HG02588 (cell line): ENCODE measurements at regions not wholly inside any gene's neighbourhood (a gene's known extent, or its start where the extent isn't known, plus 50 kb on each side); places are given as distances from the start of the nearest gene placed in this dataset.

Source experiments
- ATAC-seq: cut with Tn5 transposase; IDR thresholded peaks from one replicate; pipeline ENCODE4 v1.9.1; 2021; ENCODE audit warnings: mild to moderate bottlenecking, moderate library complexity; ENCODE audit not compliant: unreplicated experiment

DNA sequence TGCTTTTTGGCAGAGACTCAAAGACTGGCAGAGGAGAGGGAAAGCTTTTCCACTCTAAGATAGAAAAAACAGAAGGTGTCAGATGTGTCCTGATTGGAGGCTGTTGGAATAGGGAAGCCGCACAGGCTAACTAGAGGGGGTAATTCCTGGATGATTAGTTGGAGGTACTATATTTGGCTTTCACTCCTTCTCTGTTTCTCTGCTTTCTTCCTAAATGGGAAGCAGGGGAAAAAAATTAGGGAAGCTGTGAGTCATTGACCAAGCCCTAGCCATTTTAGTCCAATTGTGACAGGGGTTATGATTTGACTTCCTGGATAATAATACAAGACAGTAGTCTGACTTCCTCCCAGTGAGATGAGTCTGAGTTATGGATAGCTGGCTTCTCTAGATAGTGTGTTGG is 475.2 kb upstream of the CELF2 start:
- ATAC-seq, result no peak

DNA sequence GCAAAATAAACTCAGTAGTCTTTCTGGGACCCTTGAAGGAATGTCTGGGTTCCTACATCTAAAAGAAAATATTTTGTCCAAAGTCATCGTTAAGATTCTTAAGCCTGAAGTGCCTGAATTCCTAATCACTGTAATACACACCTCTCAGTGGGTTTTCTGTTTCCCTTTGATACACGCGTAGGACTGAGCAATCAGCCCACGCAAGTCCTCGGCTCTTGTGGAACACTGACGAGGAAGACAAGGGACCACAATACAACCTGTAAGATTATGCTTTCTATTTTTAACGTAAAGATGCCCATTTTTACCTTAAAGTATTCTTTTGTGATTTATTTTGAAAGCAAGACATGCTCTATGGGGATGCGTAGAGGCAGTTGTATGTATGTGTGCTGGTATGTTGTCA is 472.8 kb upstream of the CELF2 start:
- ATAC-seq, result no peak

DNA sequence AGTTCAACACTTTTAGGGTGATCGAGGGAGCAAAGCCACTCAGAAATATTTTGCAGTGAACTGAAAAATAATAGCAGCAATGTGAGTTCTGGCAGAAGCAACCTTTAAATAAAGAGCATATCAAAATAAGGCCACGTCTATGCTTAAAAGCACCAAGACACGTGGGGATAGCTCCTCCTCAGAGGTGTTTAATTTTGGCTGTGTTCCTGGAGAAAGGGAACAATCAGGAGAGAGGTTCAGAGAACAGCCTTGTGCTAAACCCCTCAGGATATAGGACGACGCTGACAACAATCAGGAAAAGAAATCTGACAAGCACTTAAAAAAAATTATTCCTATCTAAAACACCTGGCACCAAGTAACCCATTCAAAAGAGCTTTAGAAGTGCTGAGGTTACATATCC is 471.9 kb upstream of the CELF2 start:
- ATAC-seq, result no peak

DNA sequence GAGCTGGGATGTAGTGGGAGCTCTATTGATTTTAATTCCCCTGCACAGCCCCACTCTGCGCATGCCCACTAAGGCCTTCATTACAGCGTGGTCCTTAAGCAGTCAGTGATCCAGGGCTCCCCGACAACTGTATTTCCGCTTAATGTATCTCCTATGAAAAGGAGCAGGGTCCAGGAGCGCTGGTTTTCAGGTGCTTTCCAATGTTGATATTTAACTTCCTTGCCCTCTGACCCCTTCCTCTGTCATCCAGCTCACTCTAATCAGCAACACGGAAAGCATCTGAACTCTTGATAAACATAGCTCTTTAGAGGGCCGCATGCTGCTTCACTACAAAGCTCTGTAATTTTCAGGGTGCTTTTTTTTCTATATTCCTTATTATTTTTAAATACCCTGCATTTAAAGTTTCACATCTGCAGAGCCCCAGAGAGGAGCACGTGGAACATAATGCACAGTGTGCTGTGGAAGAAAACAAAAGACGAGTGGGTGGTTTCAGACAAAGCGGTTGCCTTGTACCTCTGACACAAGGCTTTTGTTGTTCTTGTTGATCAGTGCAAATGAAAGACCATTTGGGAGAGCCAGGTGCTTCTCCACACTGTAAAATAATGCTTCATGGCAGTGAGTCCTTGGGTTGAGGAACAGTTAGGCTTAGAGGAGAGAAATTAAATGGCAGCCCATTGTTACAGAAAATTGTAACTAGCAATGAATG is 465.9 kb upstream of the CELF2 start:
- ATAC-seq, result no peak

DNA sequence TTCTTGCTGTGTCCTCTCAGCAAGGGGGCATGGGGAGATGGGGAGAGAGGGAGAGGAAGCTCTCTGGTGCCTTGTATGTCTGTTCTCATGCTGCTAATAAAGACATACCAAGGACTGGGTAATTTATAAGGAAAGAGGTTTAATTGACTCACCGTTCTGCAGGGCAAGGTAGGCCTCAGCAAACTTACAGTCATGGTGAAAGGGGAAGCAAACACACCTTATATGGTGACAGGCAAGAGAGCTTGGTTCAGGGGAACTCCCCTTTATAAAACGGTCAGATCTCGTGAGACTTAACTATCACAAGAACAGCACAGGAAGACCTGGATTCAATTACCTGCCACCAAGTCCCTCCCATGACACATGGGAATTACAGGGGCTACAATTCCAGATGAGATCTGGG is 464.7 kb upstream of the CELF2 start:
- ATAC-seq, result no peak

DNA sequence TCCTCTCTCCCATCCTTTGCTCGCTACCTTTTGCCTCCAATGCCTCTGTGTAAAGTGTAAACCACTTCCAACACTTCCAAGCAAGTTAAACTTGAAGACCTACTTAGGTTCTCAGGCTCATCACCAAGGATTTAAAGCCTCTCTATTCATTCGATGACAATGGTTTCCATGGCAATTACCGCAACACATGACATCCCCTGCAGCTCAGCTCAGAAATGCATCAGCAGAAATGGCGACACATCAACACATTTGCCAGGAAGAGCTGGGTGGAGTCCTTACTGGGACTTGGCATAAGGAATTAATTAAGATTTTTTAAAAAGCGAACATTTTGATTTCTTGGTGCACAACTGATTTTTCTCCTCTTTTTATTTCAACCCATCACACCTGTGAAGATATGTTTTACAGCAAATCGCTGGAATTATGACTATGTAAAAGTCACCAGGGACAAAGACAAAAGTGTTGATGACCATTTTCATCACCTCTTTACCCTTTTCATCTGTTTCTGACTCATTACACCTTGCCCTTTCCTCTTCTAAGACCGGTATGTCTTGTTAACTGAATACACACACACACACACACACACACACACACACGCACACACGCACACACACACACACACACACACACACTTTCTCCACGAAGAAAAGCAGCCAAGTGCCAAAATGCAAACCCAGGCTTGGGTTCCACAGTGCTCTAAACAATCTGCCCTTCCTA is 453.4 kb upstream of the CELF2 start:
- ATAC-seq, result no peak

DNA sequence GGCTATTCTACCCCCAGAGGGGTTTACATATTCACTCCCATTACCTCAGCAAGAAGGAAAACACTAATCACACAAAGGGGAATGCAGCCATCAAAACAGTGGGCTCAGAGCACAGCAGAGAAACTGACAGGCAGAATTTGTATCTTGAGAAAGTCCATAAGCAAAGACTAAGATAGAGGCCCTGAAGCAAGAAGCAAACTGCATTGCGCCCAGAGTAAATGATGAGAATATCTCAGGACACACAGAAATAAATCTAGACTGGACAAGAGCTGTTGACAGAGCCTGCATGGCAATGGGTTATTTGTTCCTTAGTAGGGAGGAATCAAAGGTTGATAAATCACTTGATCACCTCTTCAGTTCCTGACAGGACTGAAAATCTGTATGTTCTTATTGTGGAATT is 440.7 kb upstream of the CELF2 start:
- ATAC-seq, result no peak

DNA sequence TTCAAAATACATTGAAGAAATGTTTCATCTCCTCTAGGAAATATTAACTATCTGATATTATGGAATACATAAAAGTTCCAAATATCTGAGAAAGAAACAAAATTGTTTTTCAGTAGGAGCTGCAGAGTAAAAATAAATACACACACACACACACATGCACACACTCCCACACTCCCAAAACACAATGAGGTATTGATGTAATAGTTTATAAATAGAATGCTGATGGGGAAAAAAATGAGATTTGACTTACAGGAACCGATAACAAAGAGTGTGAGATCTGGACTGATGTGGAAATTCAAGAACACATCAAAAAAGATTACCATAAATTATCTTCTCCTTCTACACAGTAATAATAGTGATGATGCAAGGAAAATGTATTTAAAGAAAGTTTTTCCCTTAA is 438.0 kb upstream of the CELF2 start:
- no peak for ATAC-seq

DNA sequence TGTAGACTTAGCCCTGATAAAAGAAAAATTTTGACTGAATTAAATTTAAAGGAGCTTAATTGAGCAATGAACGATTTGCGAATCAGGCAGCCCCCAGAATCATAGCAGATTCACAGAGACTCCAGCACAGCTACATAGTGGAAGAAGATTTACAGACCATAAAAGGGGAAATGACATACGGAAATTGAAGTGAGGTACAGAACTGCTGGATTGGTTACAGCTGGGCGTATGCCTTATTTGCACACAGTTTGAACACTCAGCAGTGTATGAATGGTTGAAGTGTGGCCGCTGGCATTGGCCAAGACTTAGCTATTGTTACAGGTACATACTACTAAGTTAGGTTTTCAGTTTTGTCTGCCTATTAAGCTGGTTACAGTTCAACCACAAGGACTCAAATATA is 433.5 kb upstream of the CELF2 start:
- no peak for ATAC-seq

DNA sequence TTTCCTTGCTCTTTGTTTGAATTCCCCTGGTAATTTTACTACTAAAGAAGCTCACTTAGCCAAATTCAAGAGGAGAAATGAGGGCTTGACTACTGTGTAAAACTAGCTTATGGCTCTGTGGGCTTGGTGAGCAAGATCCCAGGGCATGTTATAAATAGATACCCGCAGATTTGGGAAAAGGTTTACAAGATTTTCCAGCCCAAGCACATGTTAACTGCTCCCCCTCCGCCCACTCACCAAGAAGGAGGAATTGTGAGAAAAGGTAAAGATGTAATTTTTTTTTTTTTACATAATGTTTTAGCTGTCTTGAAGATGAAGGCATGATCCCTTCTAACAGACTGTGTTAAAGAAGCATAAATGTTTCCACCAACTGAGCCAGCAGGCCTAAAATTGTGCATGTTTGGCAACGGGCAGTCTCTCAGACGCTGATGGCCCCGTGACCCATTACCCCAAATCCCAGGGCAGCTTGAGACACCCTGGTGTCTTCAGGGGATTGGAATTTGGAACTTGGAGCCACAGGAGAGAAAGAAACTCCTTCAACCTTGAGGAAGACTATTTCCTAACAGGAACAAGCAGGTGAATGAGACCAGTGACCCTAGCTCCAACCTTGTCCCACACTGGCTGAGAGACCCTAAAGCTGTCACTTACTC is 429.8 kb upstream of the CELF2 start:
- ATAC-seq, result no peak

DNA sequence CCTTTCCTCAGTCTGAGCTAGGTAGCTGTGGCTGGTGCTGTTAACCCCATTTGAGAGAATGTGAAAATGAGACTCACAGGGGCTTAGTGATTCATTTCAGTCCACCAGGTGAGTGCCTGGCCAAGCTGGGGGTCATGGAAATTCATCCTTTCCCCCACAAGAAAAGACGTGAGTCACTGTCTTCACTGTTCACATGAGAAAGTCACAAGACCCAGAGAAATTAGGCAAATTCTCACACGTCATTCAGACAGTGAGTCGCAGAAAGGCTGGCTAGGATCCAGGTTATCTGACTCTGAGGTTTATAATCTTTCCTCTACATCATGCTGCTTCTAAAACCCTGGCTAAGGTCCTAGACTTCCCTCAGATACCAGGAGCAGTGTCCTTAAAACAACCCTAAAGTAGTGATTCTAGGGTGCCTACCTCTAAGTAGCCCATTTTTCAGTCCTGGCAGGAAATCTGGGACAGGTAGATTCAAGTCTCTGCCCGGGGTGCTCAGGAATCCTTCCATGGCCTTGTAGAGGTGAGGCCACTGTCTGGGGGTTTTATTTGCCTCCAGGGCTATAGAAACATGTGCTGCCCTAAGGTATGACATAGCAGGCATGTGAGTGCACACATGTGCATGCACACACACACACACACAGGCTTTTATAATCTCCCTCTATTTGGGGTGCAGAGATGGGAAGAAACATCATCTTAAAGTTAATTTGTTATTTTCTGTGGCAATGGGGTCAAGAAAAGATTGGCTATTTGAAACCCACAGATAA is 427.9 kb upstream of the CELF2 start:
- peak; percentile 63 for ATAC-seq

DNA sequence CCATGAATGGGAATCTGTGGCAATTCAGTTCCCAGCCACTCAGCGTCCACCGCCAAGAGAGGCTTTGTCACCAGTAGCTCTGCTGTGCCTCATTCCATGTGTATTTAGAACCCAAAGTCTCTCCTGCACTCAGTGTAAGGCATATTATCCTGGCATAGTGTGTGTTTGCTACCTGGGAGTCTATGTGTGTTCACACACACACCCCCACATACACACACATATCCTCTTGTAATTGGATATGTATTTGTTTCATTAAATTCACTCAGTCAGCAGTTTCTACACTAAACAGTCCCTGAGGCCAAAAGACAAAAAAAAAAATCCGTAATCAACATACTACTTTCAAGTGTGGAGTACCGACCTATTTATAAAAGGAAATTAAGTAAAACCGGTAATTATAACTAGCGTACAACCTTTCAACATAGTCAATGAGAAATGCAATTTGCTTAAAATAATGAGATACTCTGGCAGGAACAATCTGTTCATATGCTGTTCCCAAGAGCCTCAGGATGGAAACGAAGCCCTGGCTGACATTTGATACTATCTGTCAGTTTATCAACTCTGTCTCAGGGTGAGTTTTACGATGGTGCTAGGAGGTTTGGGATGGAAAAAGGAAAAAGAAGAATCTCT is 425.8 kb upstream of the CELF2 start:
- ATAC-seq, result no peak

DNA sequence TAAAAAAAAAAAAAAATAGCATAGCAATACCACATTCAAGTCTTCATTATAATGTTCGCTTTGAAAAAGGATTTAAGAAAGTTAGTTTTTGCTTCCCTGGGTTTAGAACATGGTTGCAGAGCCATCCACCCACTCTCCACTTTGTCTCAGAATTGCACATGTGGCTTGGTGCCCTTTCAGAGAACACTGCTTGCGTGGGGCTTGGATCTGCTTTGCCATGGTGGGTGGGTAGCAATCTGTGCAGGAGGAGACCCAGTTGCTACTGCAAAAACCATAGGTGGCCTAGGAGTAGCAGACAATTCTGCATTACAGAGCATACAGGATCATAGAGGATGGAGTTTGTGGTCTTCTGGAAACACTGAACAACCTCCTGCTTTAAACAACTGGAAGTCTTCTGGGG is 421.4 kb upstream of the CELF2 start:
- no peak for ATAC-seq

DNA sequence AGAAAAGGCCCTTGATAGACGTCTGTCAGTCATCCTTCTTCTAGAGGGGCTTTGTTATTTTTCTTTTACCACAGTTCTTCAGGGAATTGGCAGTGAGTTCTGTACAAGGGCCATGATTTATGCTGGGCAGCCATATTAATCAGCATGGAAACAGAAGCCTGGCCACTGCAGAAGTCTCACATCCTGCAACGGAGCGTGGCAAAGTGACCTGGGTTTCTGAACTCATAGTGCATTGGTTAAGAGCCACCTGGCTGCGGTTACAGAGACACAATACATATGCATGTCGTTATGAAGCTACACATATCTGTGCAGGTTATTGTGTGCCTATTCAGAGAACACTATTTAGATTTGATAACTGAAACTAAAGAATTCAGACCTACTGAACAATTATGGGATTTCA is 419.4 kb upstream of the CELF2 start:
- peak; percentile 62 for ATAC-seq

DNA sequence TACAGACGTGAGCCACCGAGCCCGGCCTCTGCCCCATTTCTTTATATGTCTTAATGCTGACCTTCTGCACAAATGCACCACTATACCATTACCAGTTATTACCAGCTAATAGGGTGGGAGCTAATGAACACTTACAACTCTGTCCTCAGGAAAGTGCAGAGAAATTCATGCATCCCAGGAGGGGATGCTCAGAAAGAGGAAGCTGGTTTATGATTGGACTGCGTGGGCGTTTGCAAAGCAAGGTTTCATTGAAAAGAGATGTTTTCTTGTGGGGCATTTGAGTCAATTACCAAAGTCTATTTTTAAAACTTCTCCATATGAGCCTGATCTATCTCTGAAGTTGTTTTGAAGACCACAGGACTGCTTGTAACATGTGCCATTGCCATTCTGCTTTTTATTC is 417.7 kb upstream of the CELF2 start:
- ATAC-seq, result no peak

DNA sequence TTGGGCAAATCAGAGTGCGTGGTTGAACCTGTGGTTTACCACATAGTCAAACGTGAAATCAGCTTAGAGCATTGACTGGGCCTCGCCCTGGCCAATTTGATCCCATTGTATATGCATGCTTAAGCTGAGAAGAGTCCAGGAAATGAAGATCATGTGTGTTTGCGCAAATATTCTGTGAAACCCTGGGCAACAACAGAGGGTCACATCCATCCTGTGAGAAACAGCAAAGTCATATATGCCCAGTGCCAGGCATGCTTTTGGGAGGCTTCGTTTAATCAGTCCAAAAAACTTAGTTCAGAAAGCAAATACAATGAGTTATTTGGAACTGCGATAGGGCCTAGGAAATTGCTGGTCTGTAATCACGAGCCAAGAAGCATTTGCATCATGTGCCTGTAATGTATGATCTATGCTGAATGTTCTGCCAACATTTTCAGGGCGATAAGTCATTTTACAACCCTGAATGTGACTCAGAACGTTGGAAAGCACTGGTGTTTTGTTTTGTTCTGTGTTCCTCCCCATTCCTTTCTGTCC is 412.1 kb upstream of the CELF2 start:
- no peak for ATAC-seq

DNA sequence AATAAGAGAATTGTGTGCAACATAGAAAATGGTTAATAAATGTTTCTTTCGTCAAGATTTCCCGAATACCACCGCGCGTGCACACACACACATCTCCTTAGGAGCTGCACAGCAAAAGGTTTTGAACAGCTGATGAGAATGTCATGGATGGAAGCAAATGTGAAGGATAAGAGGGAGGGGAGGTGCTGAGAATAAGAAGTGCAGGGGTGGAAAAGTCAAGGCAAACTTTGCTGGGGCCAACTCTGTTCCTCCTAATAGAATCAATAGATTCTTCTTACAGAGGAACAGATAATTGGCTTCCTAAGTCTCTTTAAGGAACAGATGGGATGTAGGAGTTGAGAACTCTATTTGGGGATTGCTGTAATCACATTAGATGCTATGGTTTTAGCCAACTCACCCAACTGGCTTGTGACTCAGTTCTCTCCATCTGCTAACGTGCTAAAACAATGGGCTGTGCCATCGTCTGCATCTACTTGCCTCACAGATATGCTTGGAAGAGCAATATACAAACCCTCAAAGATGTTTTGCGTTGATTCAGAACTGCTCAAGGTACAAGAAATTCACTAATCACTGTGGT is 408.2 kb upstream of the CELF2 start:
- ATAC-seq, result no peak

DNA sequence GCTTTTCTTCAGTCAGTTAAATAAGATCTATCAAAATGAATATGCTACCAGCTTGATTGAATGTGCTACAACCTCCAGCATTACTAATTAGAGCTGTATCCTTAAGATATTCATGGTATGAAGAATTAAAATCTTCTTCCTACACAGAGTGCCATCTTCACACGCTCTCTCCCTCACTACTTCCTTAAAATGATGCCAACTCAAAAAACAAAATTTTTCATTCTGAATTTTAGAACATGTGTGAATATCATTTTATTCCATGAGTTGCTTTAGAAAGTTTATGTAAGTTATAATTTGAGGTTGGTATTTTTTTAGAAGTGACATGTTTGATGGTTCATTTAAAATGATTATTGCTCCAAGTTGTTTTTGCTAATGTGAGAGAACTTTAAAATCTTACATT is 407.5 kb upstream of the CELF2 start:
- no peak for ATAC-seq

DNA sequence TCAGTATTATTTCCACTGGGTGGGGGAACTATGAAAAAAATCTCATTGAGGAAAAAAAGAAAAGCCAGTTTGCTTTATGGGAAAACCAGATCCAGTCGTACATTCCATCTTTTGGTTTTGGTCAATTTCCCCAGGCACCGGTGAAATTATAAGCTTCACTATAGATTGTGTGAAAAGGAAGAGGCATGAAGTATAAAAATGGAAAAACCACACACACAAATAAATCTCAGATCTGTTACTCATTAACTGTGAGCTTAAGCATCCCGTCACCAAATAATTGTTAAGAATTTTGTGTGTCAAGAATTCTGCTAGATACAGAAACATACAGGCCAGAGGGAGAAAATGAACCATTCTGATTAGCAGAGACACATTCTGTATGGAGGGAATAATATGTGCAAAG is 405.5 kb upstream of the CELF2 start:
- no peak for ATAC-seq

DNA sequence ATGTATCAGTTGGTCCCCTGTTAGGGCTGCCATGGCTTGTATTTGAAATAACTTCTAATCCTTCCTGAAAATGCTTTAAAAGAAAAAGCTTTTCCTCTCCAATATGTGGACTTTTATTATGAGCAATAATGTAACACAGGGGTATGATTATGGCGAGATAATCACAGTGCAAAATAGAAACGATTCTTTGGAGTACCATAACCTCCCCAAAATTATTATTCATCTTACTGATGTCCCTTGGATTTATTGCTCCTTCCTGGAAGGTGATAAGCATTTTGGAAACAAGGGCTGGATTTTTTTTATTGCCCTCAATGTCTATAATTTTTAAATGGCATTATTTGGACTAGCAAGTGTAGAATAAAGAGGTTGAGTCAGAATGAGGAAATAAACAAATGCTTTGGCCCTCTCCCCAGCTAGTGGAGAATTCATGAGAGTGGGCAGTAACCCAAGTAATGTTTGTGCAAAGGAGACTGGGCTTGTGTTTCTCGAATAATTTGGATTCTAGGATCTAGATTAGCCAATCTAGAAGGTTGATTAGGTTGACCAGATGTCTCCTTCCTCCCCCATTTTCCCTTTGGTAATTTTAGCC is 403.9 kb upstream of the CELF2 start:
- no peak for ATAC-seq
